ENCODE measurements at regions not wholly inside any gene's neighbourhood (a gene's known extent, or its start where the extent isn't known, plus 50 kb on each side); places are given as distances from the start of the nearest gene placed in this dataset.
"Not testable (repeated sequence)": the region's sequence is repeated elsewhere in the genome, so short reads cannot be mapped to it uniquely, and the experiment has no call there.

DNA sequence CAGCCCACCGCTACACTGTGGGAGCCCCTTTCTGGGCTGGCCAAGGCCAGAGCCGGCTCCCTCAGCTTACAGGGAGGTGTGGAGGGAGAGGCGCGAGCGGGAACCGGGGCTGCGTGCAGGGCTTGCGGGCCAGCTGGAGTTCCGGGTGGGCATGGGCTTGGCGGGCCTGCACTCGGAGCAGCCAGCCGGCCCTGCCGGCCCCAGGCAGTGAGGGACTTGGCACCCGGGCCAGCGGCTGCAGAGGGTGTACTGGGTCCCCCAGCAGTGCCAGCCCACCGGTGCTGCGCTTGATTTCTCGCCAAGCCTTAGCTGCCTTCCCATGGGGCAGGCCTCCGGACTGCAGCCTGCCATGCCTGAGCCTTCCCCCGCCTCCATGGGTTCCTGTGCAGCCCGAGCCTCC lies 306.2 kb downstream of the PPP4R3C start:
- not testable (repeated sequence) for DNase-seq (ENCODE audit: low read depth in 3 of 3)

DNA sequence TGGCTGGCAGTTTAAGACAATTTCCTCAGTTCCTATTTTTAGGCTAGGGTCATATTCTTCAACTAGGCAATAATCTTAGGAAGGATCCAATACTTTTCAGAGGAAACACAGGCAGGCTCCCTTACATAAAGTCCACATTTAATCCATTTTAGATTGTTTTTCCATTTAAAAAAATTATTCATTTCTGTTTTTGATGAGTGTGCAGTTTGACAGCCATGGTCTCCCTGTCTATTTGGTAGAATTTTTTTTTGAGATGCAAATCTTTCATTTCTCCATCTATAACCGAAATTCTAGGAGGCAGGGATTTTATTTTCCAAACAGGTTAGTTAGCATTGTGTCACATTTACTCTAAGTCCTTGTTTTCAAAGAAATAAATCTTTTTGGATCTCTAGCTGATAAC lies 326.8 kb downstream of the PPP4R3C start:
- DNase-seq (ENCODE audit: low read depth in 3 of 3), result no peak

DNA sequence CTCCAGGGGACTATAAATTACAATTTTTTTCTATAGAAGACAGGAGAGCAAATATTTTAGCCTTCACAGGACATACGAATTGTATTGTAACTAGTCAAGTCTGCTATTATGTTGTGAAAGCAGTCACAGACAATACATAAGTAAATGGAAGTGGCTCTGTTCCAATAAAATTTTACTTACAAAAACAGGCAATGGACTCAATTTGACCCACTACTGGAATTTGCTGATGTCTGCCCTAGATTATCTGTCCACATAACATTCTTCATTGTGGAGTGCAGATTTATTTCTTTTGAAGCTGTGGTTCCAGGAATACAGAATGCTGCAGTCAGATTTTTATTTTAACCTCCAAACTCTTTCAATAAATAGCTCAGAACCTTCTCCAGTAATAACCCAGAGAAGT lies 330.3 kb downstream of the PPP4R3C start:
- DNase-seq (ENCODE audit: low read depth in 3 of 3), result no peak

DNA sequence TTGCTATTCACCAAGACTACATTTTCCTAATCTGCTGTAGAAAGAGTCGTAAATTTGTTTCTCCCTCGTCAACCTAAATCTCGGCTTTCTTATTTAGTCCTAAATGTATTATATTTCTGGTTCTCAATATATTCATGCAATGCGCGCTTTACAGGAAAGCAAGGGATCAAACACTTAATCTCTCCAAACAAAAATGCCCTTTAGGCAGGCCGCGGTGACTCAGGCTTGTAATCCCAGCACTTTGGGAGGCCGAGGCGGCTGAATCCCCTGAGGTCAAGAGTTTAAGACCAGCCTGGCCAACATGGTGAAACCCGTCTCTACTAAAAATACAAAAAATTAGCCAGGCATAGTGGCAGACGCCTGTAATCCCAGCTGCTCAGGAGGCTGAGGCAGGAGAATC lies 376.0 kb downstream of the PPP4R3C start:
- DNase-seq (ENCODE audit: low read depth in 3 of 3), result not testable (repeated sequence)

DNA sequence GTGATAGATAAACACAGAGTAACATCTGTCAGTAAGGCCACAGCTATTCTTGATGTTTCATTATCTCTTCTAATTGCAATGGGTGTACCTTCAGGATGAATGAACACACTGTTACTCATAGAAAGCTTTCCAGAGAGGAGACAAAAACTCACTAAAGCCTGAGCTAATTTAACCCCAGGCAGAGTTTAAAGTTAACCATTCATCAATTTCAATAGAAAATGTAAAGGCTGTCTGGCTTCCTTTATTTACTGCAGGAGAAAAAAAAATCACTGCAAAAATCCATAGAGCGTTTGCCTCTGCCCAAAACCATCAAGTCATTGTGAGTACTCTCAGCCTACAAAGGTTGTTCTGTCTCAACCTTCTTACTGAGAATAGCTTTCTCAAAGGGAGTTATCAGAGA lies 376.9 kb downstream of the PPP4R3C start:
- no peak for DNase-seq (ENCODE audit: low read depth in 3 of 3)

DNA sequence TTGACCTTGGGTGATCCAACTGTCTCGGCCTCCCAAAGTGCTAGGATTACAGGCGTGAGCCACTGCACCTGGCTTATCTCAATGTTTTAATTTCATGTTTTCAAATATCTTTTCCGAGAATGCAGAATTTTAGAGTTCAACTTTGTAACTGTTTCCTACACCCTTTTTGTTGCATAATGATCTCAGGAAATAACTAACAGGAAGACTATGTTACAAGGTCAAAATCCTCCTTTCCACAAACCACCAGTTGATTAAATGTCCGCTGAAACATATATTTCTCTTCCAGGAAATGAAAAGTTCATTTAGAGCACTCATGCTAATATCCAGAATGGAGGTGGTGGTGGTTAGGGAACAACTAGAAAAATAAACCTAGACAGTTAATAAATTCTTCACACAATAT lies 377.8 kb downstream of the PPP4R3C start:
- no peak for DNase-seq (ENCODE audit: low read depth in 3 of 3)

DNA sequence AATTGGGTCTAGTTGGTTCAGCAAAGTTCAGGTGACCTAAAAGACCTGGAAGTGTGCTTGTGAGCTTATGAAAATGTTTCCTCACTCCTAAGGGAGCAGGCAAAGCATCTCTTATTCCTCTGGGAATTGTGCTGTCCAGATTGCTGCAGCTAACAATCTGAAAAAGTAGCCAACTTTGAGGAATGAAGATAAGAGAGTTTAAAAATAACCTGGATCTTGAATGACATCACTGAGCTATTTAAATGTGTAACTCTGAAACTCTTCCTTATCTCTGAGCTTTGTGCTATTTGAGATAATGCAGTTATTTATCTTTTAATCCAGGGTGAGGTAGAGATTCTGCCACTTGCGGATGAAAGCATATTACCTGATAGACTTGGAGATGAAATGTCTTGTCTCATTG lies 384.8 kb downstream of the PPP4R3C start:
- no peak for DNase-seq (ENCODE audit: low read depth in 3 of 3)

DNA sequence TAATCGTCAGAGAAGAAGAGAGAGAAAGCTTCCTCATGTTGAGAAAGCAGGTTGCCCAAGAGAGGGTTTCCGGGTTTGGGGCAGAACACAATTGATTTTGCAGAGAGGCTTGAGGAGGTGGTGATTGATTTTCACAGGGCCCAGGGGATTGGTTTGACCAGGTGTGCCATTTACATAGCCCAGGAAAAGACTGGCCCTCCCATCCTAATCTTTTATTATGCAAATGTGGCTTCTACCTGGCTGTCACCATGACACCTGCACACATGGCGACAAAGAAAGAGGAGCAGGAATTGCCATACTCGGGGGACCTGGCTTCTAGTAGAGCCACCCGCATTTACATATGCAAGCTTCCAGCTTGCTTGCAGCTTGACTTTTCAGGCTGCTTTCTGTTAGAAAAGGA lies 405.3 kb downstream of the PPP4R3C start:
- no peak for DNase-seq (ENCODE audit: low read depth in 3 of 3)

DNA sequence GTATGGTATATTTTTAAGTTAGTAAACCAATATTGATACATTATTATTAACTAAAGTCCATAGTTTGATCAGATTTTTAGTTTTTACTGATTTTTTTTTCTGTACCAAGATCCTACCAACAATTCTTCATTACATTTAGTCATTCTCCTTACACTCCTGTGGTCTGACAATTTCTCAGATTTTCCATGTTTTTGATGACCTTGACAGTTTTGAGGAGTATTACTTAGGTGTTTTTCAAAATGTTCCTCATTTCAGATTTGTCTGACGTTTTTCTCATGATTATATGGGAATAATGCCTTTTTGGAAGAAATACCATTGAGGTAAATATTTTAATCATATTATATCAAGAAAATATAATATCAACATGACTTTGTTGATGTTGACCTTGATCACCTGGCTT lies 423.8 kb downstream of the PPP4R3C start:
- no peak for DNase-seq (ENCODE audit: low read depth in 3 of 3)

DNA sequence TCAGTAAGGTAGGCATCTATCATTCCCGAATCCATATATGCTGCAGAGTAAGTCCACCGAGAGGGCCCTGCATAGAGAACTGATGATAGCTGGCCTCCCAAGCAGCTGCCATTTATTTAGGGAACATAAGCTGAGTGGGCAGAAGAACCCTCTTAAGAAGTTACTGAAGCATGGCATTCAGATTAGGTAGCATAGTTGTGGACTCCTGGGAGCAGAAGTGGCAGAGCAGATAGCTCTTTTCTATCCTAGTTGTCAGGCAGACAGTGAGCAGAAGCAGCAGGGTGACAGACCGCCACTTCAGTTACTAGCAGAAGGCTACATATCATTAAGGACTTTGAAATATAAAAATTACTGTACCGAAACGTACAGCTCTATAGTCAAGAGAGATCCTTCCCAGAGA lies 454.7 kb downstream of the PPP4R3C start:
- no peak for DNase-seq (ENCODE audit: low read depth in 3 of 3)

DNA sequence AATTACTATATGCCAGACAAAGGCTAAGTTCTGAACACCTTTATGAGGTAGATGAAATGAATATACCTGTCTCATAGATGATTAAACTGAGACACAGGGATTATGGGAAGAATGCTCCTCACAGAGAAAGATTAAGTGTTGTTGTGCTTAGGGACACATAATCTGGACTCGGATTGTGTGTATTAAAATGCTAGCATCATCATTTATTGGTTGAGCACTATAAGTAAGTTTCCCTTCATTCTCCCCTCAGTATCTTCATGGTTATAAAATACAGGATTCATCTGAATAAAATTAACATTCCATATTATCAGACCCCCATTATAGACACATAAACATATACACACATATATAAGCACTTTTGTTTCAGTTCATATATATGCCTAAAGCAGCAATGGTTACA lies 463.5 kb downstream of the PPP4R3C start:
- DNase-seq (ENCODE audit: low read depth in 3 of 3), result no peak

DNA sequence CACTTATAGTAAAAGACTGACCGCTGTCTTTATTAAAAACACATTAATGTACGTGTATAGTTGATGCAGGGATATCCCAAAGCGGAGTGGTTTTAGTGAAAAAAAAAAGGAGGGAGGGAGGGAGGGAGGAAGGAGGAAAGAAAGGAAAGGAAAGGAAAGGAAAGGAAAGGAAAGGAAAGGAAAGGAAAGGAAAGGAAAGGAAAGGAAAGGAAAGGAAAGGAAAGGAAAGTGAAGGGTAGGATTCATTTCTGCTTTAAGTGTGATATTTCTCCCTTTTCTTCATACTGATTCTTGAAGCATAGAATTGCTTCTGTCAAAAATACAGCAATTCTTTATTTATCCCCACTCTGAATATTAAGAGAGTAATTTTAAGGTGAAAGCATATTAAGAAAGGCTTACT lies 504.9 kb downstream of the PPP4R3C start:
- DNase-seq (ENCODE audit: low read depth in 3 of 3), result no peak

DNA sequence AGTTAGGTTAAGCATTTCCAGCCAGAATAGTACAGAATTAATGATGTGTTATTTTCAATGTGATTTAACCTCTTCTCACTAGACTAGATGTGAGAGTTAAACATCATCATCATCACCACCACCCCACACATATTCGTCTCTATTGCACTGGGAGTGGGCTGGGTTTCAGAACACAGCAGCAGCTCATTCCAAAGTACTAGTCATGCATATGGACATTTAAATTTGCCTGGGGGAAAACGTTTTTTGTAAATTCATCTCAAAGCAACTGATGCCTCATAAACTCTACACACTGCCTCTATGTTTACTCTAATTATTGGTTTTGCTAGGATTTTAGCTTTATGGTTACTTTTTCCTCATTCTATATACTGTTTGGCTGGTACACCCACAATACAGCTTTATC lies 509.1 kb downstream of the PPP4R3C start:
- DNase-seq (ENCODE audit: low read depth in 3 of 3), result no peak

DNA sequence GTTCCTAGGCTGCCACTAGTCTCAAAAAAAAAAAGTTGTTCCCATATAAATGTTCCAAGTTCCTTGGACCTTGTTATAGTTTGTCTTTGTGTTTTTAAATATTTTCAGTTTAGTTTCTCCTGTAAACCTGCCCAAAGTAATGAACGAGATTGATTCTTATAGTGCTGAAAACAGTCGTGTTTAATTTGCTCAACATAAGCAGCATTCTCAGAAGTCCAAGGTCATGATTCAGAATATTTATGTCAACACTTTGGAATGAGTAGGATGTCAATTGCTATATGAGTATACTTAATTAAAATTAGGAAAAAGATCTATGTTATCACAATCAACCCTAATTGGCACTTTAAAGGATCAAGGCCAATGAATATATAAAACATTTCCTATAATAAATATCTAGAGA lies 510.9 kb downstream of the PPP4R3C start:
- no peak for DNase-seq (ENCODE audit: low read depth in 3 of 3)

DNA sequence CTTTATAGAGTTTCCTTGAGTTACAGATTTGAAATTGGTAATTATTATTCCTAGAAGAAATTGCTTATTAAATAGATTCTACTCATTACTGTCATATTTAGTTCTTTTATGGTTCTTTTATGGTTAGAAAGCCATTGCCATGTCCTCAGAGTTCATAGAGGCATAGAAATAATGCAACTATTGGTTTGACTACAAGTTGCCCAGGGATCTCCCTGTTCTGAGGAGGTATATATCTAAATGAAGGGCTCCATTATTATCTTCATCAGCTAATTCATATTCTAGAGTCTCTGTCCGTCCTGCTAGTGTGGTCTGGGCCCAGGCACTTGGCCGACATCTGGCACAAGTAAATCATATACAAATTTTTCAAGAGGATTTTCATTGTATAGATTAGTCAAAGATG lies 535.7 kb downstream of the PPP4R3C start:
- DNase-seq (ENCODE audit: low read depth in 3 of 3), result no peak

DNA sequence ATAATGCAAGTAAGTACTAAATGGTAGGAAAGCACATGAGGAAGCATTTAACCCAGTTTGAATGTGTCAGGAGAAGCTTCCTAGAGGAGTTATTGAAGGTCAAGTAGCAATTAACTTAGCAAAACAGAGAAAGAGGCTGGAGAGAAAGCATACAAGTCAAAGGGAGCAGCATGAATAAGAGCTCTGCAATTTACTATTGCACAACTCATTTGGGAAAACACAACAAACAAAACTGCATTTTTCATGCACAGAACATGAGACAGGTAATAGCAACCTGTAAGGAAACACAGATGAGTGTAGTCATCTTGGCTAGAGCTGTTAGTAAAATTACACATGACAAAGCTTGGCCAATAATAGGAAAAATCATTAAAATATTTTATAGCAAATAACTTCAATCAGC lies 538.1 kb downstream of the PPP4R3C start:
- DNase-seq (ENCODE audit: low read depth in 3 of 3), result no peak

DNA sequence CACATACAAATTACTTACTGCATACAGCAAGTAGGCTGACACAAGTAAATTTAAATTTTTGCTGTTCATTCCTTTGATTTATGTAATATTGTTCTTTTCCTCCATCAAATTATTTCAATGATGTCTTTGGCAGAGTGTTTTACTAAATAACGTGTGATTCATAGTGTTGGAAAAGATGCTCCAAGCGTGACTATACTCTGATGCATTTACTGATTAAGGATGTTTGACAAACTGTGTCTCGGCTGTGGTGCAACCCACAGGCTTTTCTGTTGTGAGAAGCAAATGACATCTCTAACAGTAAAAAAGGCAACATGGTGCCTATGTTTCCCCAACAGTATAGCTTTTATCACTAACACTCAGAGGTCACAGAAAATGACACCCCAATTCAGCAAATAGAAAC lies 540.9 kb downstream of the PPP4R3C start:
- DNase-seq (ENCODE audit: low read depth in 3 of 3), result no peak

DNA sequence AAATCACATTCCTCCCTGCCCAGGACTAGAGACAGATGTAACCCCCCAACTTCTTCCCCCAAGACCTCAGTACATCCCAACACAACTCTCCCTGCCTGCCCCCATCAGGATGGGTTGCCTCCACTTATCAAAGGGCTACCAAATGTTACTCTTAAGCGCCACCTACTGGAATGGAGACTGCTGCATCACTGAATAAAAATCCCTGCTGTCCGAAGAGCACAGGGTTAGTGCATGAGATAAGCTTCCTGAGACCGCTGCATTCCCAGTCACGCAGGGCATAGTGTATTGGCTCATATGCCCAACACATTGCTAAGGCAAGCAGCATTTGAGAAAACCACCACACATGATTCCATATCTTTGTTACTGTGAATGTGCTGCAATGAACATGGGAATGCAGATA lies 544.5 kb downstream of the PPP4R3C start:
- DNase-seq (ENCODE audit: low read depth in 3 of 3), result no peak

DNA sequence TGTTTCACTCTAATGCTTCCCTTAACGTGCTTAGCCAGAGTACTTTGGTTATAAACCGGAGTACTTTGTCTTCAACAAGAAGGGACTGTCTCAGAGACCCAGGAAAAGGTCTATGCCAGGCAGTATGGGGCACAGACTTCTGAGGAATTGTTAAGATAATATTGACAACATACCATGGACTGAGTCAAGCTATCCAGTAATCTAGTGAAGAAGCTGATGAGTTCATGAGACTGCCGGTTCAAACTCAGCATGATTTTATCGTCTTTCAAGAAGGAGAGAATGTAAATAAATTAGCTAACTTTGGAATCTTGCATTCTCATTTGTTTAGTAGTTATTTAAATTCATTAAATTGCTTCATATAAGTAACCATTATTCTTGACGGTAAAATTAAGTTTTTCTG lies 546.1 kb downstream of the PPP4R3C start:
- DNase-seq (ENCODE audit: low read depth in 3 of 3), result no peak

DNA sequence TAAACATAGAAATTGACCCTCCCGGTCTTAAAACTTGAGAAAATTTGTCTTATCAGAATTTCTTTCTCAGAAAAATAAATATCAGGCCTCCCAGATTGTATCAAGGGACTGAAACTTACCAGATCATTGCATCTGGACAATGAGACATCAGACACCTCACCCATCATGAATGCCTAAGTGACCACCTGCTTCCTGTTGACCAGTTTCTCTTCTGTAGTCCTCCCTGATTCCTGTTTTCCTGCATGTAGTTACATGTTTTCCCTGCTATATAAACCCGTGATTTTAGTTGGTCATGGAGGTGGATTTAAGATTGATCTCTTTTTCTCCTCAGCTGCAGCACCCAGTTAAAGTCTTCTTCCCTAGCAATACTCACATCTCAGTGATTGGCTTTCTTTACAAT lies 548.1 kb downstream of the PPP4R3C start:
- no peak for DNase-seq (ENCODE audit: low read depth in 3 of 3)

DNA sequence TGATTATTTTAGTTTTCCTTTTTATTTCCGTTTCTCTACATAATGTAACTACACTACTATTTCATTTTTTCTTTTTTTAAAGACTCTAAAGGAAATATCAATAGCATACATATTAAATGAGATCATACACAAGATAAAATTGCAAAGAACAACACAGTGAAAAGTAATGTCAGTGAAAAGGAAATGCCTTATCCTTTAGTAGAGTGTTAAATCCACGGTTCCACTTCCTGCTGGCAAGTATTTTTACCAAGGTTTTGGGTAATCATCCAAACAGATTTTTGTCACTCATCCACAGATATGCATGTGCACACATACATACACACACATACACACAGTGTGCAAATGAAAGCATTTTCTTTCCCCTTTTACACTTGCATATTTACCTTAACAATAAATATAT lies 548.9 kb downstream of the PPP4R3C start:
- DNase-seq (ENCODE audit: low read depth in 3 of 3), result no peak

DNA sequence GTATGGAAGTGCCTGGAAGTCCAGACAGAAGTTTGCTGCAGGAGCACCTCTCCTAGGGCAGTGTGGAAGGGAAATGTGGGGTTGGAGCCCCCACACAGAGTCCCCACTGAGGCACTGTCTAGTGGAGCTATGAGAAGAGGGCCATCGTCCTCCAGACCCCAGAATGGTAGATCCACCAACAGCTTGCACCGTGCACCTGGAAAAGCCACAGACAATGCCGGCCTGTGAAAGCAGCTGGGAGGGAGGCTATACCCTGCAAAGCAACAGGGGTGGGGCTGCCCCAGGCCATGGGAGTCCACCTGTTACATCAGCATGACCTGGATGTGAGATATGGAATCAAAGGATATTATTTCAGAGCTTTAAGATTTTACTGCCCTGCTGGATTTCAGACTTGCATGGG lies 551.4 kb downstream of the PPP4R3C start:
- not testable (repeated sequence) for DNase-seq (ENCODE audit: low read depth in 3 of 3)

DNA sequence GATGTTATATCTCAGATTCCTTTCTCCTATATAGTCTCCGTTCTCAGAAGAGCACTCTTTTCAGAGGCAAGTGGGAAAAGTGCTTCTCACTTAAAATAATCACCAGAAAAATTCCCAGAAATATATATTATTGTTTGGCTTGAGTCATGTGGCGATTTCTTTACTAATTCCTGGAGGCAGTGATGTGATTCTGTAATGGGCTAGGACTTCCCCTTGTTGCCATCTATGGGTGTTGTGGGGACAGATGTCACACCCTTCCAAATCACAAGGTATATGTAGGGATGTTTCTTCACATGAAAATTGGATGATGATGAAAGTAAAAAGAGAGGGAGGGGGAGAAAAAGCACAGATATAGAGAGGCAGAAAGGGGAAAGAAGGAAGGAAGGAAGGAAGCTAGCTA lies 553.4 kb downstream of the PPP4R3C start:
- DNase-seq (ENCODE audit: low read depth in 3 of 3), result no peak

DNA sequence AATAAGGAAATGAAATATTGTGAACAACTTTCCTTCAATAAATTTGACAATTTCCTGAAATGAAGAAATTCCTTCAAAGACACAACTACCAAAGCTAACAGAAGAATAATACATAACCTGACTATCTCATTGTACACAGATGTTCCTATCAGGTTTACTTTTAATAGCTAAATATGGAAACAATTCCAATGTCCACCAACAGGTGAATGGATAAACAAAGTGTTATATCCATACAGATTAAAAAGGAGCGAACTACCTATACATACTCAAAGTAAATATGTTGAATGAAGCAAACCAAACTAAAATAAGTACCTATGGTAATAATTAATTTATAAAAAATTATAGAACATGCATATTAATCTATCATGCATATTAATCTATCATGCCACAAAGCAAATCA lies 554.9 kb downstream of the PPP4R3C start:
- no peak for DNase-seq (ENCODE audit: low read depth in 3 of 3)

DNA sequence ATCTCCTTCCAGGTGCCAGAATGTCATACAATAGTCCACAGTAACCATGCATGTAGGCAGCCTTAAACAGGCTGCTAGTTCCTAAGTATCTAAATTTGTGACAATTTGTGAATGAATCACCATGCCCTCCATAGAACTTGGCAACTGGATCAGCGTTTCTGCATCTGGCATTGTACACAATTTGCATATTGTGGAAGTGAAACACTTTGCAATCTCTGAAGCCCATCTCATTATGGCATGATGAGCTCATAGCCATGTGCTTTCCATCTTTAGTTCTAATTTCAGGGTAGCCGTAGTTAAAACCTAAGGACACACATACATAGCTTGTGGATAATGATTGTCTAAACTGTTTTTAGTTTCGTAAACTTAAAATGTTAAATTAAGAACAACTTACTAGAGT lies 573.6 kb downstream of the PPP4R3C start:
- no peak for DNase-seq (ENCODE audit: low read depth in 3 of 3)
